Gastrocnemius medialis (tissue), 4 donors: ENCODE measurements at regions not wholly inside any gene's neighbourhood (a gene's known extent, or its start where the extent isn't known, plus 50 kb on each side); places are given as distances from the start of the nearest gene placed in this dataset.

ENCODE experiments used
- ATAC-seq, 2 donors: fragments of 150-250 bp; one replicate each; pipeline ENCODE4 v1.9.1; 2016
- DNase-seq, 2 donors: peaks; one replicate each; pipeline ENCODE4 v3.0.0-alpha.2; 2019
- H3K27ac ChIP-seq, 4 donors: fragments of 200-600 bp; sonication (generic); 1 replicate in 1 of 4; 2 replicates in 3 of 4; pipeline ENCODE4 v1.5.1; 2016 to 2018; ENCODE audit warnings: mild to moderate bottlenecking in 2 of 4, moderate library complexity in 1 of 4
- H3K27me3 ChIP-seq, 3 donors: fragments of 200-600 bp; sonication (generic) in 2 of 3; 1 replicate in 1 of 3; 2 replicates in 2 of 3; pipeline versions ENCODE4 v1.5.1 to v1.6.0; 2016 to 2019; ENCODE audit warnings: mild to moderate bottlenecking in 1 of 3, moderate library complexity in 1 of 3
- H3K36me3 ChIP-seq, 2 donors: fragments of 200-600 bp; sonication (generic) in 1 of 2; one replicate each; pipeline ENCODE4 v1.5.1; 2017 to 2018
- H3K4me1 ChIP-seq, 2 donors: fragments of 200-600 bp; sonication (generic) in 1 of 2; one replicate each; pipeline ENCODE4 v1.5.1; 2016 to 2017; ENCODE audit warnings: mild to moderate bottlenecking in 2 of 2
- H3K4me3 ChIP-seq, 4 donors: fragments of 200-600 bp; sonication (generic) in 3 of 4; 1 replicate in 1 of 4; 2 replicates in 3 of 4; pipeline ENCODE4 v1.5.1; 2016 to 2019; ENCODE audit warnings: mild to moderate bottlenecking in 2 of 4
- H3K9me3 ChIP-seq, 3 donors: fragments of 200-600 bp; sonication (generic) in 2 of 3; 1 replicate in 1 of 3; 2 replicates in 2 of 3; pipeline ENCODE4 v1.5.1; 2016 to 2019
- CTCF ChIP-seq, 5 experiments: fragments of 450-650 bp in 3 of 5; fragments of 200-600 bp in 2 of 5; sonication (generic) in 2 of 5; IDR thresholded peaks in 4 of 5; conservative IDR thresholded peaks in 1 of 5; 1 replicate in 4 of 5; 2 replicates in 1 of 5; pipeline ENCODE4 v1.5.1; 2016 to 2019; ENCODE audit warnings: antibody characterized with exemption in 5 of 5, mild to moderate bottlenecking in 3 of 5, moderate library complexity in 3 of 5
- POLR2A ChIP-seq, 2 donors: fragments of 450-650 bp; IDR thresholded peaks; one replicate each; pipeline ENCODE4 v1.6.1; 2017; ENCODE audit warnings: antibody characterized with exemption in 2 of 2, mild to moderate bottlenecking in 2 of 2, moderate library complexity in 2 of 2
- in situ Hi-C, 4 donors: fragments of 200-750 bp; cut with MboI; loops; one replicate each; pipeline versions ENCODE4 v1.15.0 to v1.8.0; 2017; ENCODE audit warnings: low sequenced_read_pairs in 4 of 4
- intact Hi-C: fragments of 100-400 bp; cut with DNase I; formaldehyde crosslinking; loops from one replicate; pipeline ENCODE4 v1.15.1; 2023; ENCODE audit warnings: low total_unique reads

GRCh38 chr6:104484626-104485025 lies 375.1 kb downstream of the HACE1 start:
- TF ChIP-seq POLR2A (IDR thresholded peaks at IDR 0.05) = no peak
- TF ChIP-seq CTCF (IDR thresholded peaks at IDR 0.05 in 4 of 5, conservative IDR thresholded peaks at IDR 0.05 in 1 of 5) = no peak
- intact Hi-C loops (no loop called here), in situ Hi-C loops (no loop called here)
- Histone ChIP-seq H3K27me3 (no peaks in the 10 kb centered on the region), H3K4me1 (no peaks in the 10 kb centered on the region), H3K9me3 (no peaks in the 10 kb centered on the region), H3K36me3 (no peaks in the 10 kb centered on the region), H3K27ac (no peak overlapping the region), H3K4me3 (no peak overlapping the region)
- ATAC-seq (no peak), DNase-seq (no peak)

GRCh38 chr6:104484191-104484590 lies 375.5 kb downstream of the HACE1 start:
- TF ChIP-seq POLR2A (IDR thresholded peaks at IDR 0.05) (no peak), CTCF (IDR thresholded peaks at IDR 0.05 in 4 of 5, conservative IDR thresholded peaks at IDR 0.05 in 1 of 5) (no peak)
- ATAC-seq (no peak), DNase-seq (no peak)
- intact Hi-C loops = no loop called here
- no peak overlapping the region for H3K4me3 ChIP-seq
- no peaks in the 10 kb centered on the region for H3K9me3 ChIP-seq
- H3K36me3 ChIP-seq = no peaks in the 10 kb centered on the region
- H3K4me1 ChIP-seq = no peaks in the 10 kb centered on the region
- no peaks in the 10 kb centered on the region for H3K27me3 ChIP-seq
- H3K27ac ChIP-seq = no peak overlapping the region
- in situ Hi-C loops = no loop called here

- in situ Hi-C loops (no loop called here), intact Hi-C loops (no loop called here)
- no peak overlapping the region for H3K27ac ChIP-seq
- no peaks in the 10 kb centered on the region for H3K9me3 ChIP-seq
- ATAC-seq (no peak), DNase-seq (no peak)
- TF ChIP-seq POLR2A (IDR thresholded peaks at IDR 0.05) (no peak), CTCF (IDR thresholded peaks at IDR 0.05 in 4 of 5, conservative IDR thresholded peaks at IDR 0.05 in 1 of 5) (no peak)
- H3K36me3 ChIP-seq = no peaks in the 10 kb centered on the region
- H3K4me3 ChIP-seq = no peak overlapping the region
- H3K27me3 ChIP-seq = no peaks in the 10 kb centered on the region
- H3K4me1 ChIP-seq = no peaks in the 10 kb centered on the region
These were observed 376.4 kb downstream of the HACE1 start for GRCh38 chr6:104483225-104483834.

GRCh38 chr6:104477569-104477968 lies 382.1 kb downstream of the HACE1 start:
- H3K27ac ChIP-seq = no peak overlapping the region
- TF ChIP-seq CTCF (IDR thresholded peaks at IDR 0.05 in 4 of 5, conservative IDR thresholded peaks at IDR 0.05 in 1 of 5) = no peak
- no peak for TF ChIP-seq POLR2A (IDR thresholded peaks at IDR 0.05)

GRCh38 chr6:104473021-104473429 lies 386.7 kb downstream of the HACE1 start:
- in situ Hi-C loops = no loop called here

More at GRCh38 chr6:104477569-104477968, 382.1 kb downstream of the HACE1 start:
- in situ Hi-C loops (no loop called here), intact Hi-C loops (no loop called here)
- DNase-seq (no peak), ATAC-seq (no peak)
- Histone ChIP-seq H3K4me3 (no peak overlapping the region), H3K36me3 (no peaks in the 10 kb centered on the region), H3K4me1 (no peaks in the 10 kb centered on the region), H3K9me3 (no peaks in the 10 kb centered on the region), H3K27me3 (no peaks in the 10 kb centered on the region)

More at GRCh38 chr6:104473021-104473429, 386.7 kb downstream of the HACE1 start:
- Histone ChIP-seq H3K36me3 (no peaks in the 10 kb centered on the region), H3K27me3 (no peaks in the 10 kb centered on the region), H3K9me3 (no peaks in the 10 kb centered on the region), H3K4me3 (no peak overlapping the region), H3K4me1 (no peaks in the 10 kb centered on the region), H3K27ac (no peak overlapping the region)
- intact Hi-C loops = no loop called here
- ATAC-seq (no peak), DNase-seq (no peak)
- TF ChIP-seq CTCF (IDR thresholded peaks at IDR 0.05 in 4 of 5, conservative IDR thresholded peaks at IDR 0.05 in 1 of 5) (no peak), POLR2A (IDR thresholded peaks at IDR 0.05) (no peak)
